Endothelial cell of umbilical vein (primary cell): ENCODE measurements at regions not wholly inside any gene's neighbourhood (a gene's known extent, or its start where the extent isn't known, plus 50 kb on each side); places are given as distances from the start of the nearest gene placed in this dataset.

Experiments used
- BruUV-seq: library from RNA; stranded (reverse); fragments of 400-500 nt; replicated peaks from 2 replicates; lab custom pipeline; 2021; lab: Mats Ljungman, UMichigan
- CTCF ChIA-PET: fragments of 300-600, 350-600 bp; sonication (Branson Sonifier 250); formaldehyde crosslinking; loops from one replicate; lab custom pipeline; 2021; ENCODE audit warnings: antibody characterized with exemption, inconsistent platforms; lab: Charles Lee
- POLR2A ChIA-PET: fragments of 300-600, 350-600 bp; sonication (Branson Sonifier 250); formaldehyde crosslinking; loops from one replicate; lab custom pipeline; 2021; ENCODE audit warnings: antibody characterized with exemption, inconsistent platforms; lab: Charles Lee
- DNase-seq: peaks from one replicate; pipeline ENCODE4 v3.0.0-alpha.2; 2011; ENCODE audit warnings: low read depth, low spot score
- FAIRE-seq: peaks from 2 replicates; lab custom pipeline; 2011; peaks lifted over from hg19 to GRCh38; lab: Jason Lieb, UNC
- H2AFZ ChIP-seq: 2 replicates; pipeline ENCODE4 v1.6.0; 2012; ENCODE audit warnings: low read depth, low read length, control low read depth, inconsistent platforms
- H3K27ac ChIP-seq: 2 replicates; pipeline ENCODE4 v1.5.1; 2011; ENCODE audit warnings: low read depth, mild to moderate bottlenecking, control low read depth, low read length, moderate library complexity; ENCODE audit not compliant: insufficient read depth
- H3K27me3 ChIP-seq, 2 experiments: 2 replicates each; pipeline versions ENCODE4 v1.6.0 to v1.6.1; 2011; ENCODE audit warnings: low read length in 2 of 2, mixed read lengths in 1 of 2; ENCODE audit not compliant: control insufficient read depth in 2 of 2, insufficient read depth in 2 of 2
- H3K36me3 ChIP-seq, 2 experiments: 2 replicates in 1 of 2; 3 replicates in 1 of 2; pipeline ENCODE4 v1.5.1; 2011; ENCODE audit warnings: low read length in 2 of 2, mild to moderate bottlenecking in 1 of 2, moderate library complexity in 1 of 2; ENCODE audit not compliant: control insufficient read depth in 2 of 2, insufficient read depth in 2 of 2; ENCODE audit errors: extremely low read depth in 1 of 2
- H3K4me1 ChIP-seq: 3 replicates; pipeline ENCODE4 v1.5.1; 2011; ENCODE audit warnings: mild to moderate bottlenecking, low read length; ENCODE audit not compliant: control insufficient read depth, insufficient read depth; ENCODE audit errors: extremely low read depth
- H3K4me2 ChIP-seq: 2 replicates; pipeline ENCODE4 v1.6.1; 2011; ENCODE audit warnings: low read length, control low read depth, mixed read lengths; ENCODE audit not compliant: insufficient read depth
- H3K4me3 ChIP-seq, 3 experiments: fragments of 200-600 bp in 1 of 3; sonication (generic), shearing (Covaris generic) in 1 of 3; replicated peaks in 1 of 3; 2 replicates each; pipeline ENCODE4 v1.5.1; 2011 to 2016; ENCODE audit warnings: control low read depth in 3 of 3, low read length in 3 of 3, mild to moderate bottlenecking in 2 of 3, inconsistent platforms in 1 of 3, low read depth in 1 of 3, moderate library complexity in 1 of 3; ENCODE audit not compliant: insufficient read depth in 1 of 3
- H3K79me2 ChIP-seq: 2 replicates; pipeline ENCODE4 v1.6.0; 2012; ENCODE audit warnings: low read length, inconsistent platforms; ENCODE audit not compliant: control insufficient read depth, insufficient read depth
- H3K9ac ChIP-seq: replicated peaks from 2 replicates; pipeline ENCODE3; 2011; ENCODE audit warnings: low read length, control low read depth; ENCODE audit not compliant: insufficient read depth; ENCODE audit errors: extremely low read depth
- H3K9me1 ChIP-seq: replicated peaks from 3 replicates; pipeline ENCODE4 v1.6.0; 2011; ENCODE audit warnings: mild to moderate bottlenecking, low read length; ENCODE audit not compliant: control insufficient read depth, insufficient read depth; ENCODE audit errors: extremely low read depth
- H3K9me3 ChIP-seq: replicated peaks from 2 replicates; pipeline ENCODE4 v1.5.1; 2012; ENCODE audit warnings: low read length, inconsistent platforms; ENCODE audit not compliant: control insufficient read depth, insufficient read depth
- H4K20me1 ChIP-seq: replicated peaks from 2 replicates; pipeline ENCODE3; 2011; ENCODE audit warnings: mild to moderate bottlenecking, low read length; ENCODE audit not compliant: control insufficient read depth, insufficient read depth; ENCODE audit errors: extremely low read depth
- CTCF ChIP-seq, 2 donors: IDR thresholded peaks; 1 replicate in 1 of 2; 2 replicates in 1 of 2; pipeline ENCODE4 v1.5.1; 2011; ENCODE audit warnings: low read length in 2 of 2, mild to moderate bottlenecking in 2 of 2, moderate library complexity in 2 of 2, control low read depth in 1 of 2, inconsistent platforms in 1 of 2, low read depth in 1 of 2; ENCODE audit not compliant: insufficient read depth in 1 of 2; ENCODE audit errors: extremely low read depth in 1 of 2
- EZH2 ChIP-seq: IDR thresholded peaks from 2 replicates; pipeline ENCODE4 v1.6.1; 2012; ENCODE audit warnings: borderline replicate concordance, low read depth, mild to moderate bottlenecking, moderate library complexity, low read length, inconsistent platforms; ENCODE audit not compliant: severe bottlenecking
- FOS ChIP-seq: IDR thresholded peaks from 2 replicates; pipeline ENCODE4 v1.6.1; 2011; ENCODE audit warnings: mild to moderate bottlenecking, low read length, moderate library complexity, borderline replicate concordance; ENCODE audit not compliant: insufficient read depth
- GATA2 ChIP-seq: IDR thresholded peaks from 2 replicates; pipeline ENCODE4 v1.7.0; 2011; ENCODE audit warnings: low read depth, mild to moderate bottlenecking, moderate library complexity, mixed read lengths, low read length; ENCODE audit not compliant: insufficient read length, insufficient read depth
- JUN ChIP-seq: IDR thresholded peaks from 2 replicates; pipeline ENCODE4 v1.6.1; 2011; ENCODE audit warnings: borderline replicate concordance, low read depth; ENCODE audit not compliant: insufficient read length, insufficient read depth
- MAX ChIP-seq: IDR thresholded peaks from 2 replicates; pipeline ENCODE4 v1.6.1; 2011; ENCODE audit not compliant: insufficient read depth, insufficient read length
- POLR2A ChIP-seq: IDR thresholded peaks from 2 replicates; pipeline ENCODE4 v1.6.1; 2012; ENCODE audit warnings: low read depth, mild to moderate bottlenecking, control low read depth, low read length
- POLR2AphosphoS5 ChIP-seq: IDR thresholded peaks from 2 replicates; pipeline ENCODE4 v1.6.1; 2012; ENCODE audit warnings: low read depth, mild to moderate bottlenecking, control low read depth, low read length, moderate library complexity; ENCODE audit not compliant: insufficient read depth
- dilution Hi-C: fragments of 300-500 bp; cut with MboI; formaldehyde crosslinking; loops from one replicate; pipeline ENCODE4 v1.15.0; 2019; ENCODE audit warnings: low sequenced_read_pairs; ENCODE audit not compliant: extremely low pct_ligation_motif_present
- intact Hi-C: fragments of 100-400 bp; cut with micrococcal nuclease; formaldehyde crosslinking; loops from one replicate; pipeline ENCODE4 v1.10.0; 2022

GRCh38 chr6:132053511-132053910, 102.3 kb upstream of the CCN2 start:
- H4K20me1 ChIP-seq, result no peaks in the 10 kb centered on the region
- H3K4me1 ChIP-seq, result no peaks in the 10 kb centered on the region
- no peak for TF ChIP-seq MAX
- no peak for TF ChIP-seq EZH2
- no peak for TF ChIP-seq FOS
- no peak for TF ChIP-seq POLR2AphosphoS5
- no peak for TF ChIP-seq CTCF (IDR thresholded peaks at IDR 0.05; ENCODE audit: extremely low read depth in 1 of 2, insufficient read depth in 1 of 2, low read depth in 1 of 2, low read length in 2 of 2)
- POLR2A ChIA-PET, result no interaction called here
- dilution Hi-C loops, result no loop called here
- H3K9me3 ChIP-seq, result no peaks in the 10 kb centered on the region
- no peak overlapping the region for H2AFZ ChIP-seq
- CTCF ChIA-PET, result no interaction called here
- H3K36me3 ChIP-seq, result no peaks in the 10 kb centered on the region
- H3K9ac ChIP-seq, result no peak overlapping the region
- H3K27ac ChIP-seq, result no peak overlapping the region
- no TSS peak for BruUV-seq
- no peak for FAIRE-seq
- no peak overlapping the region for H3K4me3 ChIP-seq
- H3K79me2 ChIP-seq, result no peaks in the 10 kb centered on the region
- no peaks in the 10 kb centered on the region for H3K9me1 ChIP-seq
- intact Hi-C loops, result no loop called here
- no peaks in the 10 kb centered on the region for H3K27me3 ChIP-seq
- DNase-seq, result no peak
- no peak overlapping the region for H3K4me2 ChIP-seq

- dilution Hi-C loops, result no loop called here
- CTCF ChIA-PET, result no interaction called here
Observed at GRCh38 chr6:132052096-132052495, 100.9 kb upstream of the CCN2 start.

More at GRCh38 chr6:132052096-132052495, 100.9 kb upstream of the CCN2 start:
- H3K9ac ChIP-seq, result no peak overlapping the region
- no peaks in the 10 kb centered on the region for H3K9me1 ChIP-seq
- no peak overlapping the region for H3K4me3 ChIP-seq
- no peaks in the 10 kb centered on the region for H4K20me1 ChIP-seq
- H3K79me2 ChIP-seq, result no peaks in the 10 kb centered on the region
- intact Hi-C loops, result no loop called here
- POLR2A ChIA-PET, result no interaction called here
- H3K27ac ChIP-seq, result no peak overlapping the region
- no peak overlapping the region for H2AFZ ChIP-seq
- FAIRE-seq (no peak), DNase-seq (no peak)
- no TSS peak for BruUV-seq
- no peak overlapping the region for H3K4me2 ChIP-seq
- no peaks in the 10 kb centered on the region for H3K27me3 ChIP-seq
- TF ChIP-seq POLR2A (no peak), EZH2 (no peak), FOS (no peak), CTCF (IDR thresholded peaks at IDR 0.05; ENCODE audit: extremely low read depth in 1 of 2, insufficient read depth in 1 of 2, low read depth in 1 of 2, low read length in 2 of 2) (no peak), POLR2AphosphoS5 (no peak), JUN (no peak), GATA2 (no peak), MAX (no peak)
- H3K4me1 ChIP-seq, result no peaks in the 10 kb centered on the region
- no peaks in the 10 kb centered on the region for H3K36me3 ChIP-seq
- H3K9me3 ChIP-seq, result no peaks in the 10 kb centered on the region
